ENCODE measurements at regions not wholly inside any gene's neighbourhood (a gene's known extent, or its start where the extent isn't known, plus 50 kb on each side); places are given as distances from the start of the nearest gene placed in this dataset.

GRCh38 chr2:84373391-84373790 is 85.7 kb downstream of the SUCLG1 start:
- H3K4me3 ChIP-seq (ENCODE audit: low read length) = no peak overlapping the region
- no peak overlapping the region for H3K9ac ChIP-seq (ENCODE audit: low read length)

GRCh38 chr2:84362541-84362940 is 96.5 kb downstream of the SUCLG1 start:
- Histone ChIP-seq H3K27ac (ENCODE audit: low read length) (no peak overlapping the region), H3F3A (ENCODE audit: insufficient read depth, low read length) (no peaks in the 10 kb centered on the region), H3K4me3 (ENCODE audit: low read length) (no peak overlapping the region), H3K4me2 (ENCODE audit: low read depth, low read length) (no peak overlapping the region), H3K9ac (ENCODE audit: low read length) (no peak overlapping the region), H3K79me2 (ENCODE audit: low read length) (no peaks in the 10 kb centered on the region), H3K9me2 (replicated peaks; ENCODE audit: insufficient read depth, low read length) (no peaks in the 10 kb centered on the region), H4K20me1 (ENCODE audit: insufficient read depth, low read length) (no peaks in the 10 kb centered on the region), H3K36me3 (replicated peaks; ENCODE audit: insufficient read depth, low read length) (no peaks in the 10 kb centered on the region), H2AFZ (ENCODE audit: low read length) (no peak overlapping the region), H3K27me3 (replicated peaks; ENCODE audit: insufficient read depth, low read length) (no peaks in the 10 kb centered on the region), H3K4me1 (ENCODE audit: low read length) (no peaks in the 10 kb centered on the region), H3K9me3 (replicated peaks; ENCODE audit: insufficient read depth, low read length) (no peaks in the 10 kb centered on the region)
- no peak for DNase-seq
- no peak for TF ChIP-seq EZH2phosphoT487 (IDR thresholded peaks at IDR 0.05; ENCODE audit: low read length)
- no peak for TF ChIP-seq EZH2 (optimal IDR thresholded peaks at IDR 0.05; ENCODE audit: low read depth, low read length)
- no peak for TF ChIP-seq CTCF (IDR thresholded peaks at IDR 0.05; ENCODE audit: low read length)

More at GRCh38 chr2:84373391-84373790, 85.7 kb downstream of the SUCLG1 start:
- Histone ChIP-seq H3K4me1 (ENCODE audit: low read length) (no peaks in the 10 kb centered on the region), H3K27ac (ENCODE audit: low read length) (no peak overlapping the region), H3K4me2 (ENCODE audit: low read depth, low read length) (no peak overlapping the region), H3K9me2 (replicated peaks; ENCODE audit: insufficient read depth, low read length) (no peaks in the 10 kb centered on the region), H3K36me3 (replicated peaks; ENCODE audit: insufficient read depth, low read length) (no peaks in the 10 kb centered on the region), H3K27me3 (replicated peaks; ENCODE audit: insufficient read depth, low read length) (no peaks in the 10 kb centered on the region), H4K20me1 (ENCODE audit: insufficient read depth, low read length) (no peaks in the 10 kb centered on the region), H3K79me2 (ENCODE audit: low read length) (no peaks in the 10 kb centered on the region), H3F3A (ENCODE audit: insufficient read depth, low read length) (no peaks in the 10 kb centered on the region), H2AFZ (ENCODE audit: low read length) (no peak overlapping the region), H3K9me3 (replicated peaks; ENCODE audit: insufficient read depth, low read length) (no peaks in the 10 kb centered on the region)
- no peak for TF ChIP-seq EZH2phosphoT487 (IDR thresholded peaks at IDR 0.05; ENCODE audit: low read length)
- no peak for TF ChIP-seq EZH2 (optimal IDR thresholded peaks at IDR 0.05; ENCODE audit: low read depth, low read length)
- TF ChIP-seq CTCF (IDR thresholded peaks at IDR 0.05; ENCODE audit: low read length) = no peak
- DNase-seq = no peak

GRCh38 chr2:84338069-84338468 is 121.0 kb downstream of the SUCLG1 start:
- H3K9me2 ChIP-seq (replicated peaks; ENCODE audit: insufficient read depth, low read length) = no peaks in the 10 kb centered on the region
- H3K4me3 ChIP-seq (ENCODE audit: low read length) = no peak overlapping the region
- no peaks in the 10 kb centered on the region for H3K36me3 ChIP-seq (replicated peaks; ENCODE audit: insufficient read depth, low read length)
- H3K9me3 ChIP-seq (replicated peaks; ENCODE audit: insufficient read depth, low read length) = no peaks in the 10 kb centered on the region
- no peaks in the 10 kb centered on the region for H3K27me3 ChIP-seq (replicated peaks; ENCODE audit: insufficient read depth, low read length)
- H3K4me2 ChIP-seq (ENCODE audit: low read depth, low read length) = no peak overlapping the region
- DNase-seq = no peak
- TF ChIP-seq CTCF (IDR thresholded peaks at IDR 0.05; ENCODE audit: low read length) (no peak), EZH2phosphoT487 (IDR thresholded peaks at IDR 0.05; ENCODE audit: low read length) (no peak), EZH2 (optimal IDR thresholded peaks at IDR 0.05; ENCODE audit: low read depth, low read length) (no peak)
- H2AFZ ChIP-seq (ENCODE audit: low read length) = no peak overlapping the region
- no peaks in the 10 kb centered on the region for H3K4me1 ChIP-seq (ENCODE audit: low read length)
- H3K79me2 ChIP-seq (ENCODE audit: low read length) = no peaks in the 10 kb centered on the region
- no peak overlapping the region for H3K27ac ChIP-seq (ENCODE audit: low read length)
- no peaks in the 10 kb centered on the region for H4K20me1 ChIP-seq (ENCODE audit: insufficient read depth, low read length)
- H3F3A ChIP-seq (ENCODE audit: insufficient read depth, low read length) = no peaks in the 10 kb centered on the region
- H3K9ac ChIP-seq (ENCODE audit: low read length) = no peak overlapping the region
